Body of pancreas (tissue), 4 donors: ENCODE measurements at regions not wholly inside any gene's neighbourhood (a gene's known extent, or its start where the extent isn't known, plus 50 kb on each side); places are given as distances from the start of the nearest gene placed in this dataset.

Experiments used
- ATAC-seq: fragments of 150-250 bp; one replicate; pipeline ENCODE4 v1.9.1; 2016
- DNase-seq, 4 donors: peaks; one replicate each; pipeline ENCODE4 v3.0.0-alpha.2; 2019
- H3K27ac ChIP-seq, 4 donors: fragments of 200-600 bp; sonication (generic); 1 replicate in 3 of 4; 2 replicates in 1 of 4; pipeline versions ENCODE4 v1.5.1 to v1.6.1; 2016 to 2019; ENCODE audit warnings: mild to moderate bottlenecking in 1 of 4, mixed read lengths in 1 of 4, moderate library complexity in 1 of 4
- H3K27me3 ChIP-seq, 2 donors: fragments of 200-600 bp; sonication (generic); one replicate each; pipeline ENCODE4 v1.6.0; 2016; ENCODE audit warnings: mild to moderate bottlenecking in 1 of 2
- H3K36me3 ChIP-seq, 2 donors: fragments of 200-600 bp; sonication (generic); replicated peaks in 1 of 2; 2 replicates each; pipeline ENCODE4 v1.5.1; 2016; ENCODE audit warnings: low read depth in 2 of 2; ENCODE audit not compliant: insufficient read depth in 1 of 2
- H3K4me1 ChIP-seq: fragments of 200-600 bp; sonication (generic); one replicate; pipeline ENCODE4 v1.6.0; 2016
- H3K4me3 ChIP-seq, 2 donors: fragments of 200-600 bp; sonication (generic); 1 replicate in 1 of 2; 2 replicates in 1 of 2; pipeline ENCODE4 v1.5.1; 2016 to 2019
- H3K9me3 ChIP-seq, 3 donors: fragments of 200-600 bp; sonication (generic); 1 replicate in 2 of 3; 2 replicates in 1 of 3; pipeline ENCODE4 v1.5.1; 2016
- CTCF ChIP-seq, 7 experiments: fragments of 450-650 bp in 4 of 7; fragments of 200-600 bp in 3 of 7; sonication (generic) in 3 of 7; IDR thresholded peaks; one replicate each; pipeline ENCODE4 v1.5.1; 2016 to 2019; ENCODE audit warnings: antibody characterized with exemption in 7 of 7
- POLR2A ChIP-seq, 3 donors: fragments of 450-650 bp; IDR thresholded peaks; one replicate each; pipeline ENCODE4 v1.6.1; 2016; ENCODE audit warnings: antibody characterized with exemption in 3 of 3, mild to moderate bottlenecking in 2 of 3
- WGBS, 2 donors: methylation state at CpG; one replicate each; pipeline ENCODE4 v1.1.5; 2017; 5-methylcytosine and 5-hydroxymethylcytosine counted together
- intact Hi-C: fragments of 100-400 bp; cut with DNase I; formaldehyde crosslinking; loops from one replicate; pipeline ENCODE4 v1.15.1; 2023

- Histone ChIP-seq H3K9me3 (no peaks in the 10 kb centered on the region), H3K27me3 (no peaks in the 10 kb centered on the region), H3K27ac (no peak overlapping the region), H3K36me3 (no peaks in the 10 kb centered on the region), H3K4me3 (no peak overlapping the region), H3K4me1 (no peaks in the 10 kb centered on the region)
- ATAC-seq = no peak
- WGBS, 2 donors = 80 to 82% methylated on average over 2 of the region's 2 CpGs
- intact Hi-C loops = no loop called here
- no peak for DNase-seq
- no peak for TF ChIP-seq POLR2A (IDR thresholded peaks at IDR 0.05)
Measured at GRCh38 chr1:104100115-104100514, 350.4 kb downstream of the AMY1C start.

- no peaks in the 10 kb centered on the region for H3K36me3 ChIP-seq
- ATAC-seq (no peak), DNase-seq (no peak)
- H3K27me3 ChIP-seq = no peaks in the 10 kb centered on the region
- H3K9me3 ChIP-seq = no peaks in the 10 kb centered on the region
- H3K4me3 ChIP-seq = no peak overlapping the region
- WGBS, 2 donors = 54 to 61% methylated on average over 5 of the region's 5 CpGs
- H3K4me1 ChIP-seq = no peaks in the 10 kb centered on the region
- no peak overlapping the region for H3K27ac ChIP-seq
- intact Hi-C loops = no loop called here
- TF ChIP-seq CTCF (IDR thresholded peaks at IDR 0.05) (no peak), POLR2A (IDR thresholded peaks at IDR 0.05) (no peak)
Measured at GRCh38 chr1:104105465-104105864, 355.8 kb downstream of the AMY1C start.

GRCh38 chr1:104120525-104120924 lies 370.8 kb downstream of the AMY1C start:
- DNase-seq = no peak
- Histone ChIP-seq H3K9me3 (no peaks in the 10 kb centered on the region), H3K36me3 (no peaks in the 10 kb centered on the region), H3K4me1 (no peaks in the 10 kb centered on the region), H3K4me3 (no peak overlapping the region), H3K27ac (no peak overlapping the region), H3K27me3 (no peaks in the 10 kb centered on the region)
- intact Hi-C loops = no loop called here
- no peak for ATAC-seq
- no peak for TF ChIP-seq CTCF (IDR thresholded peaks at IDR 0.05)

- 47 to 53% methylated on average over 4 of the region's 4 CpGs for WGBS, 2 donors
- Histone ChIP-seq H3K4me3 (no peak overlapping the region), H3K4me1 (no peaks in the 10 kb centered on the region), H3K27ac (no peak overlapping the region), H3K9me3 (no peaks in the 10 kb centered on the region), H3K27me3 (no peaks in the 10 kb centered on the region), H3K36me3 (no peaks in the 10 kb centered on the region)
- TF ChIP-seq POLR2A (IDR thresholded peaks at IDR 0.05) (no peak), CTCF (IDR thresholded peaks at IDR 0.05) (no peak)
- ATAC-seq (no peak), DNase-seq (no peak)
- intact Hi-C loops = no loop called here
Measured at GRCh38 chr1:104121271-104121670, 371.6 kb downstream of the AMY1C start.

- TF ChIP-seq CTCF (IDR thresholded peaks at IDR 0.05) = no peak
- no peak for TF ChIP-seq POLR2A (IDR thresholded peaks at IDR 0.05)
- no peak for ATAC-seq
Measured at GRCh38 chr1:104125266-104125665, 375.6 kb downstream of the AMY1C start.

More at GRCh38 chr1:104125266-104125665, 375.6 kb downstream of the AMY1C start:
- intact Hi-C loops = no loop called here
- Histone ChIP-seq H3K27me3 (no peaks in the 10 kb centered on the region), H3K9me3 (no peaks in the 10 kb centered on the region), H3K4me3 (no peak overlapping the region), H3K36me3 (no peaks in the 10 kb centered on the region), H3K27ac (no peak overlapping the region), H3K4me1 (no peaks in the 10 kb centered on the region)
- no peak for DNase-seq
- WGBS, 2 donors = 37% methylated on average over 1 of the region's 1 CpG
